Ishikawa (cell line): ENCODE measurements at regions not wholly inside any gene's neighbourhood (a gene's known extent, or its start where the extent isn't known, plus 50 kb on each side); places are given as distances from the start of the nearest gene placed in this dataset.

Experiments
- CEBPB ChIP-seq: IDR thresholded peaks from 2 replicates; pipeline ENCODE4 v1.6.1; 2012
- EGR1 ChIP-seq: IDR thresholded peaks from 2 replicates; pipeline ENCODE4 v1.6.1; 2012
- EP300 ChIP-seq: IDR thresholded peaks from 2 replicates; pipeline ENCODE4 v1.6.1; 2012; ENCODE audit warnings: borderline replicate concordance
- TF ChIP-seq, protein P1 (sequence below): IDR thresholded peaks from 2 replicates; pipeline ENCODE4 v1.6.1; 2012

DNA sequence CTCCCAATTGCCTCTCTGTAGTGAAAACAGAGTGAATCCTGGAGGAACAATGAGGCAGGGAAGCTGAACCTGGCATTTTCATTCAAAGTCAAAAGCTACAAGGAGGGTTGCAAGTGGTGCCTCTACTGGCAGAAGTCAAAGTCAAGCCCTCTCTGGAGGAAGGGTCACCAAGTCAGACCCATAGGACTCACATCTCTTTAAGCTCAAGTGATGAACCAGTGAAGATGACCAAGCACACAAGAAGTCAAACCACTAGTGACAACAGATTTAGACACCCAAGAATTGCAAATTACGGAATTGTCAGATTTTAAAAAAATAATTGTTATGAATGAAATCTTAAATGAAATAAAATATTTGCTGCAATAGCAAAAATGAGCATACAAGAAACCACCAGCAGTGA, 81.1 kb upstream of the ATP1B1 start:
- no peak for TF ChIP-seq EGR1
- TF ChIP-seq, protein P1, sequence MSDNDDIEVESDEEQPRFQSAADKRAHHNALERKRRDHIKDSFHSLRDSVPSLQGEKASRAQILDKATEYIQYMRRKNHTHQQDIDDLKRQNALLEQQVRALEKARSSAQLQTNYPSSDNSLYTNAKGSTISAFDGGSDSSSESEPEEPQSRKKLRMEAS = no peak
- no peak for TF ChIP-seq EP300
- TF ChIP-seq CEBPB = no peak
